NCI-H510A treated with DMSO at 0.1 percent for 48 hours (cell line): ENCODE measurements at regions not wholly inside any gene's neighbourhood (a gene's known extent, or its start where the extent isn't known, plus 50 kb on each side); places are given as distances from the start of the nearest gene placed in this dataset.

ENCODE experiments used
- DNase-seq: peaks from one replicate; lab custom pipeline; 2025; lab: John Stamatoyannopoulos, UW

DNA sequence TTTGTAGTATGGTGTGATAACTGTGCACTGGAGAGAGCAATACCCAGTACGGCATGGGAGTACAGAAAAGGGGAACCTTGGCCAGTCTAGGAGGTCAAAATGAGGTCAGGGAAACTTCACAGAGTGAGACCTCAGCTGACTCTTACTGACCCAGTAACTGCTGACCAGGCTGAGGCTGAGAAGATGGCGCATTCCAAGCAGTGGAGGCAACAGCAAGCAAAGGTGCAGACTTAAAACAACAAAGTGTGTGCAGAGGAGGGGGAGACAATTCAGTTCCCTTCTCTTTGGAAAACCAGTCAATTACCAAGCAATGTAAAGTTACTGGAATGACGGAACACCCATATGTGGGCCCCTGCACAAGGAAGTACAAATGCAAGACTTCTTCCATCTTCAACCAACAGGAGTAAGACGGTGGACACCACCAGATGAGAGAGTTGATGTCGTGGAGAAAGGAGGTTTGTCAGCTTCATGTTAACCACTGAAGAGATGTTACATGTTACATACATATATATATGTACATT is 54.6 kb upstream of the PRDX6 start:
- DNase-seq = no peak

DNA sequence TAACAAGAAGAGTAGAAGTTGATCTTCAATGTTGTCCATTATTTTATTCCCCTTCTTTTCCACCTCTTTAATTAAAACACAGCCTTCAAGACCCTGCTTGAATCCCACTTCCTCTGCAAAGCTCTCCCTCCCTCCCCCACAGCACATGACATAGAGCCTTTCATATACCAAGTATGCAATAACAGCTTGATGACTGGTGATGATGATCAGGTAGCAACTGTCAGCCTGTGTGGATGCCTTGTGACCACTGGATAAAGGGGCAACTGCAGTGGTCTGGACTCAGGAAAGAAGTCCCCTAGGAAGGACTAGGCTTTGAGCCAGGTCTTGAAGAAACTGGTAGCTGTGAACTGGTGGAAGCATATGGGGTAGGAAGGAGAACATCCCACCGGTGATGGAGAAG is 53.8 kb upstream of the PRDX6 start:
- DNase-seq = no peak

DNA sequence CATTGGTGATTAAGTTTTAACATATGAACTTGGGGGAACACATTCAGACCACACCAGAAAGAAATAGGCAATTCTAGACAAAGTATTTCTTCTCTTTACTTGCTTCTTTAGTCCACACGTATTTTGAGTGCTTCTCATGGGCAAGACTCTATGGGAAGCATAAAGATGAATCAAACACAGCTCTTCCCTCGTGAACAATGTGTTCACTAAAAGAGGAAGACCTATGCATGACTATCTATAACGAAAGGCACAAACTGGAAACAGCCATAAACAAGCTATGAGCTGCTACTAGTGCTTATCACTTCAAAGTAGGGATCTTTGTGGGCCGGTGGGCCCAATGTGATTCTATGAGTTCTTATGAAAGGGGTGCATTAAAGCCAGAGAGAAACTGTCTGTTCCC is 53.0 kb upstream of the PRDX6 start:
- DNase-seq = no peak

DNA sequence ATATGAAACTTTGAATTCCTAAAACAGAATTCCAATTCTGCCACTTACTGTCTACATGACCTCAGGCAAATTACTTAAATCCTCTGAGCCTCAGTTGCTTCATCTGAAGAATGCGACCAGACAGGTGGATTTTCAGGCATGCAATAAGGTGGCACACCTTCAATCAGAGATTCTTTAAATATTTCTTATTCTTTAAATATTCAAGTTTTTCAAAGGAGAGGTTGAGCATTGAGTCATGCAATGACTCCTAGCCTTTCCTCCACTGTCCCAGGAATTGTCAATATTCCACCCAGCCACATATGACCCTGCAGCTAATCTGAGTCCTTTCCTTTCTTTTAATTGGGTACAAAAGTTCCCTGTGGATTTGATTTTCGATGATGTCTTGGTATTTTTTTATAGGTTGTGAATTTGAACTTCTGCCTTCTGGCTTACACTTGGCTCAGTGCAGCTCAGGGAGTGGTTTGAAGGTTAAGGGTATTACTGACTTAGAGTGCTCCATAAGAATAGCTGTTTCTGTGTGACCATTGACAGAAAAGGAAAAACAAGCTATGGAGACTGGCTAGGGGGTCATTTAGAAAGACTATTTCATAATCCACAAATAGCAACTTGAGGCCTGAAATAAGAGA is 52.2 kb upstream of the PRDX6 start:
- DNase-seq = no peak

DNA sequence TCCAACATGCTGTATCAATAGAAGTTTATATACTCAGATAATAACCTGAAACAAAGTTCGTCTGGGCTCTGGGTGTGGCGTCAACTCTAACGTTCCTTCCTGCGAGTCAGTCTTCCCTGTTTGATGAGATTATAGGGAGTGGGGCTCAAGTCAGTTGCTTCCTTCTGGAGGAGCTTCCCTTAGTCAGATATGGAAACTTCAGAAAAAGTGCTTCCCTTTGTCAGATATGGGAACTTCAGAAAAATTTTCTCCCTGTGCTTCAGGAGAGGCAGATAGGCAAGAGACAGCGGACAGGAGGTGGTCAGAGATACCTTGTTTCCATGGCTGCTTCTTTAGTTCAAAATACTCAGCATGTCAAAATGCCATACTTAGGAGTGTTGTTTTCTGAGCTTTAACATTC is 51.1 kb upstream of the PRDX6 start:
- no peak for DNase-seq

DNA sequence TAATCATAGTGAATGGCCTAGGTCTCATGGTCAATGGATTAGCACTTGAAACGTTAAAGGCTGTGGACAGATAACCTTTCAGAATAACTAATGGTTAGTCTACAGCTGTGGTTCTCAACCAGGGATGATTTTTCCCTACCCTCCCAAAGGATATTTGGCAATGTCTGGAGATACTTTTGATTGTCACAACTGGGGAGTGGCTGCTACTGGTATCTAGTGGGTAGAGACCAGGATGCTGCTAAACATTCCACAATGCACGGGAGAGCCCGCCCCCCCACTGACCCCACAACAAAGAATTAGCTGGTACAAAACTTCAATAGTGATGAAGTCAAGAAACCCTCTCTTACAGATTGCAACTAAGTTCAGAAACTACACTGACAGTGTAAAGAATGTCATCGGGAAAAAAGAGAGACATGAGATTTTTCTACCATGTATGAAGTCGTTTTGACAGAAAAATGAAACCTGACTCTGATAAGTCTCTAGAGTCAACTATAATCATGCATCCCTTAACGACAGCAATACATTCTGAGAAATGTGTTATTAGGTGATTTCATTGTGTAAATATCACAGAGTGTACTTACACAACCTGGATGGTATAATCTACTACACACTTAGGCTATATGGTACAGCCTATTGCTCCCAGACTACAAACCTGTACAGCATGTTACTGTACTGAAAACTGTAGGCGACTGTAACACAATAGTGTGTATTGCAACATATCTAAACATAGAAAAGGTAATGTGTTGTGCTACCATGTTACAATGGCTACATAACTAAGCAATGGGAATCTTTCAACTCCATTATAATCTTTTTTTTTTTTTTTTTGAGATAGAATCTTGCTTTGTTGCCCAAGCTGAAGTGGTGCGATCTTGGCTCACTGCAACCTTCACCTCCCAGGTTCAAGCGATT is 49.7 kb upstream of the PRDX6 start:
- no peak for DNase-seq
